Chondrocyte (in vitro differentiated cells): ENCODE measurements at regions not wholly inside any gene's neighbourhood (a gene's known extent, or its start where the extent isn't known, plus 50 kb on each side); places are given as distances from the start of the nearest gene placed in this dataset.

ENCODE experiments used
- DNase-seq: peaks from one replicate; pipeline ENCODE4 v3.0.0; 2021; ENCODE audit warnings: mixed read lengths, low spot score
- H3K27ac Mint-ChIP-seq: one replicate; pipeline ENCODE4 v1.8.0; 2021; ENCODE audit warnings: mild to moderate bottlenecking, moderate library complexity, mixed read lengths; ENCODE audit not compliant: unreplicated experiment
- H3K27me3 Mint-ChIP-seq: 2 replicates; pipeline ENCODE4 v1.8.0; 2021; ENCODE audit warnings: low read depth, mixed read lengths
- H3K36me3 Mint-ChIP-seq: 2 replicates; pipeline ENCODE4 v1.8.0; 2021; ENCODE audit warnings: low read depth, mixed read lengths
- H3K4me1 Mint-ChIP-seq: 2 replicates; pipeline ENCODE4 v1.8.0; 2021; ENCODE audit warnings: low read depth, mild to moderate bottlenecking, mixed read lengths
- H3K4me3 Mint-ChIP-seq: one replicate; pipeline ENCODE4 v1.8.0; 2021; ENCODE audit warnings: mild to moderate bottlenecking, moderate library complexity, mixed read lengths; ENCODE audit not compliant: unreplicated experiment
- H3K9me3 Mint-ChIP-seq: 2 replicates; pipeline ENCODE4 v1.8.0; 2021; ENCODE audit warnings: low read depth, mixed read lengths
- CTCF ChIP-seq: fragments of 200-600 bp; sonication (generic); IDR thresholded peaks from 2 replicates; pipeline ENCODE4 v1.5.0; 2021; ENCODE audit warnings: antibody characterized with exemption, mild to moderate bottlenecking, moderate library complexity

DNA sequence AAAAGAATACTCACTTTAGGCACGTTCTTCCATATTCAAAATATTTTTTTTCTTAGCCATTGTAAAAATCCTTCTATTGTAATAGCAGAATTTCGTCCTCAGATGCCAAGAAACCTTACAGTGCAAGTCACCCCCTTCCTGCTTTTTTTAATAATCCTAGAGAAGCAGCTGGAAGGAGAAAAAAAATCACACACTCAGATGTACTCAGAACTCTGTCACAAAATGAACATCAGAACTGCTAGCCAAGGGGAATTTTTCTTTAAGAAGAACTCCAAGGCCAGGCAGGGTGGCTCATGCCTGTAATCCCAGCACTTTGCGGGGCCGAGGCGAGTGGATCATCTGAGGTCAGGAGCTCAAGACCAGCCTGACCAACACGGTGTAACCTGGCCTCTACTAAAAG, 127.3 kb upstream of the SPATS2L start:
- Mint-ChIP-seq H3K4me3 (no peak overlapping the region), H3K27me3 (no peaks in the 10 kb centered on the region), H3K36me3 (no peaks in the 10 kb centered on the region), H3K9me3 (no peaks in the 10 kb centered on the region), H3K27ac (no peak overlapping the region), H3K4me1 (peaks cover 39% of the 10 kb centered on the region)
- TF ChIP-seq CTCF, result no peak
- DNase-seq, result no peak

- no peaks in the 10 kb centered on the region for H3K27me3 Mint-ChIP-seq
- no peaks in the 10 kb centered on the region for H3K9me3 Mint-ChIP-seq
- no peaks in the 10 kb centered on the region for H3K36me3 Mint-ChIP-seq
- DNase-seq, result no peak
- H3K27ac Mint-ChIP-seq, result no peak overlapping the region
- H3K4me3 Mint-ChIP-seq, result no peak overlapping the region
- no peak for TF ChIP-seq CTCF
- H3K4me1 Mint-ChIP-seq, result peaks cover 50% of the 10 kb centered on the region
Observed at GRCh38 chr2:200180943-200181342, 125.5 kb upstream of the SPATS2L start.

GRCh38 chr2:200181755-200182154, 124.7 kb upstream of the SPATS2L start:
- no peak overlapping the region for H3K27ac Mint-ChIP-seq
- H3K36me3 Mint-ChIP-seq, result no peaks in the 10 kb centered on the region
- no peaks in the 10 kb centered on the region for H3K27me3 Mint-ChIP-seq
- no peak overlapping the region for H3K4me3 Mint-ChIP-seq
- no peak for TF ChIP-seq CTCF
- H3K9me3 Mint-ChIP-seq, result no peaks in the 10 kb centered on the region
- peaks cover 55% of the 10 kb centered on the region for H3K4me1 Mint-ChIP-seq
- no peak for DNase-seq

- peak overlapping the region; percentile 43 for H3K27ac Mint-ChIP-seq
- peaks cover 3% of the 10 kb centered on the region for H3K9me3 Mint-ChIP-seq
- TF ChIP-seq CTCF, result no peak
- H3K36me3 Mint-ChIP-seq, result no peaks in the 10 kb centered on the region
- H3K4me3 Mint-ChIP-seq, result no peak overlapping the region
- no peaks in the 10 kb centered on the region for H3K27me3 Mint-ChIP-seq
- no peak for DNase-seq
- peaks cover 30% of the 10 kb centered on the region for H3K4me1 Mint-ChIP-seq
Observed at GRCh38 chr2:200184748-200185627, 121.5 kb upstream of the SPATS2L start.

DNA sequence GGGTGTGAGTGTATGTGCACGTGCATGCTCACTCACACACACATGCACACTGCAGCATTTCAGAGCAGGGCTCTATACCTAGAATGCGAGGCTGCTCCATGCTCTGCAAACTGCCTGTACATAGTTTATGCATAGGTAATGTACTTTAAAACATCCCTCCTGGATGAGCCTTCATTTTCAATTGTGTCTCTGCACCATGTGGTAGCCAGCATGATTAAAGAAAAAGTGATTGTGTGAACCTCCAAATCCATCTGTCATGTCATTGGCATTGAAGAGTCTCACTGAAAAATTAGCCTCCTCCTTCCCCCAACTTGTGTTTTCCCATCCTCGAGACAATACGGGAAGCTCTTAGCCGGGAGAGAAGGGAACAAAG, 120.9 kb upstream of the SPATS2L start:
- no peaks in the 10 kb centered on the region for H3K36me3 Mint-ChIP-seq
- no peak for DNase-seq
- no peak overlapping the region for H3K4me3 Mint-ChIP-seq
- peaks cover 3% of the 10 kb centered on the region for H3K9me3 Mint-ChIP-seq
- no peak overlapping the region for H3K27ac Mint-ChIP-seq
- TF ChIP-seq CTCF, result no peak
- peaks cover 33% of the 10 kb centered on the region for H3K4me1 Mint-ChIP-seq
- no peaks in the 10 kb centered on the region for H3K27me3 Mint-ChIP-seq
